ENCODE measurements at regions not wholly inside any gene's neighbourhood (a gene's known extent, or its start where the extent isn't known, plus 50 kb on each side); places are given as distances from the start of the nearest gene placed in this dataset.
"Not testable (repeated sequence)": the region's sequence is repeated elsewhere in the genome, so short reads cannot be mapped to it uniquely, and the experiment has no call there.

DNA sequence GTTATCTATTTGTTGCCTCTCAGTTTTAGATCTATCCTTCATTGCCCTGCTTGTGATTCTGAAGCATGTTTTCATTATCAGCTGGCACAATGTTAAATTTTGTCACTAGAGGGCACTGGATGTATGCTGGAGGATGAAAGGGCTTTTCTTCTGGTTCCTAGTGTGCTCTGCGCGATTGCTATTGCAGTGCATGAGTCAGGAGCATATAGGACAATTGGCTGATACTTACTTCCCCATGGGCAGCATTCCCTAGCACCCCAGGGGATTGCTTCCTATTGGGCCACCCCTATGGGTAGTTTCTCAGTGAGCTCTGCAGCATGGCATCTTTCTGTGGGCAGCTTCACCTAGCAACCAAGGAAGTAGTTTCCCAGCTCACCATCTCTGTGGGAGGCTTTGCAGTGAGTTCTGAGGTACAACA, 280.3 kb upstream of the SYNCRIP start:
- DNase-seq = peak; percentile 71

DNA sequence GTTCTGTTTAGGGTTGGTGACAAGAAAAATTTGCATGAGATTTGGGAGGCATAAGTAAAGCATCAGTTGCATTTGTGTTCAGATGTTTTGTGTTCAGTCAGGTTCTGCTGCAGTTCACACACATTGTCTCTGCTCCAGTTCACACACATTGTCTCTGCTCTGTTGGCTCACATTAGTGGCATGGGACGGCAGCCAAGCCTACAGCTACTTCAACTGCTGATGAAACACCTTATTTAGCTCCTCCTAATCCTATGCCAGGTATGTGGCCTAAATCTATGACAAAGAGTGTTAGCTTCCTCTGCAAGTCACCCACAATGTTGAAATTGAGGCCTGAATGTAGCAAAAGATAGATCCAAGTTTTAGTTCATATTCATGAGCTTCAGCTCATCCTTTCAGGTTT, 278.1 kb upstream of the SYNCRIP start:
- no peak for DNase-seq

DNA sequence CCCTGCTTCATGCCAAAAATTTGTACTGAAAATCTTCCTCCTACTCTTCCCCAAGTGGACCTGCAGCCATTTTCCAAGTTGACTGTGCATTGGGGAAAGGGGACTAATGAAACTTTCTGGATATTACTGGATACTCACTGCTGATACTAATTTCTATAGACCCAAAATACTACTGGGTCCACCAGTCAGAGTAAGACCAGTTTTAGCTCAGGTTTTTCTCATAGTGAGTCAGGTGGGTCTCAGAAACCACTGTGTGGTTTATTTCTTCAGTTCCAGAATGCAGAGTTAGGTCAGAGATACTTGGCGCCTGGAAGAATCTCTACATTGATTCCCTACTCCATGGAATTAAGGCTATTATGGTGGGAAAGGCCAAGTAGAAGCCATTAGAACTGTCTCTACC, 274.8 kb upstream of the SYNCRIP start:
- DNase-seq = no peak

- no peak for DNase-seq
Observed at GRCh38 chr6:85913001-85913400, 270.3 kb upstream of the SYNCRIP start.

GRCh38 chr6:85912582-85912981, 269.9 kb upstream of the SYNCRIP start:
- no peak for DNase-seq

GRCh38 chr6:85911067-85911466, 268.4 kb upstream of the SYNCRIP start:
- no peak for DNase-seq

- not testable (repeated sequence) for DNase-seq
Observed at GRCh38 chr6:85908120-85908519, 265.4 kb upstream of the SYNCRIP start.

DNA sequence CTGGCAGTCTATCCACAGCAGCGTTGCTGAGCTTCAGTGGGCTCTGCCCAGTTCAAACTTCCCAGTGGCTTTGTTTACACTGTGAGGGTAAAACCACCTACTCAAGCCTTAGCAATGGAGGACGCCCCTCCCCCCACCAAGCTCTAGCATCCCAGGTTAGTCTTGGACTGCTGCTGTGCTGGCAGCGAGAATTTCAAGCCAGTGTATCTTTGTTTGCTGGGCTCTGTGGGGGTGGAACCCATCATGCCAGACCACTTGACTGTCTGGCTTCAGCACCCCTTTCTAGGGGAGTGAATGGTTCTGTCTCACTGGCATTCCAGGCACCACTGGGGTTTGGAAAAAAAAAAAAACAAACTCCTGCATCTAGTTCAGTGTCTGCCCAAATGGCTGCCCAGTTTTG, 249.7 kb upstream of the SYNCRIP start:
- DNase-seq = no peak

GRCh38 chr6:85887461-85887860, 244.8 kb upstream of the SYNCRIP start:
- DNase-seq = no peak

DNA sequence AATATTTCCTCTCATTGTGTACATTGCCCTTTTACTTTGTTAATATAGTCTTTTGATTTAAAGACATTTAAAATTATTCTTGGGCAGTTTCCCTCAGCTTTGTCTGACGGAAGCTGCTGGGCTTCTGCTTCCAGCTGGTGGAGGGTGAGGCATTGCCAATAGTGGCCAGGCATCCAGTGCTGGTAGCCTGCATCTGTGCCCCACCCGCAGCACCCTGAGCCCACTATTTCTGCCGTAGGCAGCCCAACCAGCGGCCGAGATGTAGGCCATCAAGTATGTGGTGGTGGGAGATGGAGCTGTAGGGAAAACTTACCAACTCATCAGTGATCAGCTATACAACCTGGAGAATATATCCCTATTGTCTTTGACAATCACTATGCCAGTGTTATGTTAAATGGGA, 226.0 kb upstream of the SYNCRIP start:
- no peak for DNase-seq

GRCh38 chr6:85867595-85867994, 224.9 kb upstream of the SYNCRIP start:
- no peak for DNase-seq

DNA sequence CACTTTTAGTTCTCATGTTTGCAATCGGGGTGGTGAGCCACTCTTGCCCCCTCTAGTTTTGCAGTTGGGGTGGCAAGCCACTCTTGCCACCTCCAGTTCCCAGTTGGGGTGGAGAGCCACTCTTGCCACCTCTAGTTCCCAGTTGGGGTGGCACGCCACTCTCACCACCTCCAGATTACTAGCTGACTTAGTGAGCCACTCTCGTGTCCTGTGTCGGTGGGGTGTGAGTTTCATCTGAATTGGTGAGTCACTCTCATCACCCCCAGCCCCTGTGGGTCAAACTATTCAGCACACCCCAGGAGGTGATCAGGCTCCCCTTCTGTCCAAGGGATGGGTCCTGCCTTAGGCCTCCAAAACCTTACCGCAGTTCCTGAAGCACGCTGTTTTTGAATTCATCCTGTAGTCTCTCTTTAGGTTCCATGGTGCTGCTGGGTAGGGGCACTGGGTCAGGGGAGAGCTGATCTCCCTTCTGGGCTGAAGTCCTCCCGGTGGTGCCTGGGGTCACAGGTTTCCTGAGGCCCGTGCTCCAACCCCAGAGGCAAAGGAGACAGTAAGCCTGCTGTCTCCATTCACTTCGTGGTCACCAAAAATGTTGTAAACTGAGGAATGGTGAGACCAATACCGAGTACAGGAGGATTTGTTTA, 224.2 kb upstream of the SYNCRIP start:
- no peak for DNase-seq

GRCh38 chr6:85866370-85866730, 223.7 kb upstream of the SYNCRIP start:
- DNase-seq = no peak

GRCh38 chr6:85865420-85866369, 223.0 kb upstream of the SYNCRIP start:
- DNase-seq = no peak

DNA sequence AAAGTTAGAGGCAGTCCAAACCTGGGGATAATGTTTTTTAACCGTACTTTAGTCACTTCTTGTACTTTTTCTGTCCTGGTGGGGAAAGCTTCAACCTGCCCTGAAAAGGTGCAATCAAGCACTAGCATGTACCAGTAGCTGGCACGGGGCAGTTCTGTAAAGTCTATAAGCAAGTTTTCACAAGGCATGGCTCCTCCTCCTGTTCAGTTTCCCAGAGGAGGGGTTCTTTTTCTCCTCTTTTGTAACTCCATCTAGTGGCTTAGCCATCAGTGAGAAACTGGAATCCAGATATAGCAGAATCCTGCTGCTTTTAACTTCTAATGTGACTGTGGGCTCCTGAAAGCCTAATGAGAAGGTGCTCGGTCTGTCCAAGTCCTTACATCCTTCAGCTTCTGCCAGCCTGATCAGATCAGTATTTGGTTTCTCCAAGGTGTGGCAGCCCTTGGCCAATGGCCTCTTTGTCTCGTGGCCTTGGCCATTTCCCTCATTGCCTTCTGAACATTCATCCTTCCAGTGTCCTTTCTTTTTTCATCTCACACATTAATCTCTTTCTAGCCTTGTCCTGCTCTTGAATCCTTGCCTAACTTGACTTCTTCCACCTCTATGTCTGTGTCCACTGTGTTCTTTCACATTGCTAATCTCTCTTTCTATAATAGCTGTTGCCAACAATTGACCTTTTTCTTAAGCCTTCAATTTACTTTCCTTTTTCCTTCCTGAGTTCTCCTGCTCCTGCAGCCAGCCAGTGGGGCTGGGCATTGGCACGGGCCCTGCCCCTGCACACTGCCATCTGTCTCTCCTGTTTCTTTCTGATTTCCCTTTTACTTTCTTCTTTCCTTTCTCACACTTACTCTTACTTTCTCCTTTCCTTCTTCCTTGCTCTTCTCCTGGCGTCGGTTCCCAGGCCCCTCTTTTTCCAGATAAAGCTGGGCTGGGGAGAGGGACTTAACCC, 222.0 kb upstream of the SYNCRIP start:
- no peak for DNase-seq

GRCh38 chr6:85856235-85856634, 213.5 kb upstream of the SYNCRIP start:
- no peak for DNase-seq

DNA sequence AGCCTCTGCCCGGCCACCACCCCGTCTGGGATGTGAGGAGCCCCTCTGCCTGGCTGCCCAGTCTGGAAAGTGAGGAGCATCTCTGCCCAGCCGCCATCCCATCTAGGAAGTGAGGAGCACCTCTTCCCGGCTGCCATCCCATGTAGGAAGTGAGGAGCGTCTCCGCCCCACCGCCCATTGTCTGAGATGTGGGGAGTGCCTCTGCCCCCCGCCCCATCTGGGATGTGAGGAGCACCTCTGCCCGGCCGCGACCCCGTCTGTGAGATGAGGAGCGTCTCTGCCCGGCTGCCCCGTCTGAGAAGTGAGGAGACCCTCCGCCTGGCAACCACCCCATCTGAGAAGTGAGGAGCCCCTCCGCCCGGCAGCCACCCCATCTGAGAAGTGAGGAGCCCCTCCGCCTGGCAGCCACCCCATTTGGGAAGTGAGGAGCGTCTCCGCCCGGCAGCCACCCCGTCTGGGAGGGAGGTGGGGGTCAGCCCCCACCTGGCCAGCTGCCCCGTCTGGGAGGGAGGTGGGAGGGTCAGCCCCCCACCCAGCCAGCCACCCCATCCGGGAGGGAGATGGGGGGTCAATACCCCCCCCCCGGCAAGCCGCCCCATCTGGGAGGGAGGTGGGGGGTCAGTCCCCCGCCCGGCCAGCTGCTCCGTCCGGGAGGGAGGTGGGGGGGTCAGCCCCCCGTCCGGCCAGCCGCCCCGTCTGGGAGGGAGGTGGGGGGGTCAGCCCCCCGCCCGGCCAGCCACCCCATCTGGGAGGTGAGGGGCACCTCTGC, 195.8 kb upstream of the SYNCRIP start:
- DNase-seq = not testable (repeated sequence)

- DNase-seq = no peak
Observed at GRCh38 chr6:85828973-85829372, 186.3 kb upstream of the SYNCRIP start.

GRCh38 chr6:85826997-85827396, 184.3 kb upstream of the SYNCRIP start:
- DNase-seq = no peak

- no peak for DNase-seq
Observed at GRCh38 chr6:85824329-85824728, 181.6 kb upstream of the SYNCRIP start.

DNA sequence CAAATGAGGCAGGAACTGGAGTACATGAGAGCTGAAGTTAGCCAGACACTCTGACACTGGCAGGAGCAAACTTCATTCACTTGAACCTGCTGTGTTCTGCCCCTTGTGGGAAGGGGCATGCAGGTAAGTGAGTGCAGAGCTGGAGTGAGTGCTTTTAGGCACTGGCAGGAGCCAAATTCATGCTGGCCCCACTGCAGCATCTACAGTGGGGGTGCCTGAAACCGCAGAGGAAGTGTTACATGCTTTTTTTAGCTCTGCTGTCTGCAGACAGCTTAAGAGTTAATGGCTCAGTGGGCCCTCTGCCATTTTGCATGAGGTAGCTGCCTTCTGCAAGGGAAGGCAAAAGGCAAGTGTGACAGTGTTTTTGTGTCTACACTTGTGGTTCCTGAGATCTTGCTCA, 167.9 kb upstream of the SYNCRIP start:
- no peak for DNase-seq

DNA sequence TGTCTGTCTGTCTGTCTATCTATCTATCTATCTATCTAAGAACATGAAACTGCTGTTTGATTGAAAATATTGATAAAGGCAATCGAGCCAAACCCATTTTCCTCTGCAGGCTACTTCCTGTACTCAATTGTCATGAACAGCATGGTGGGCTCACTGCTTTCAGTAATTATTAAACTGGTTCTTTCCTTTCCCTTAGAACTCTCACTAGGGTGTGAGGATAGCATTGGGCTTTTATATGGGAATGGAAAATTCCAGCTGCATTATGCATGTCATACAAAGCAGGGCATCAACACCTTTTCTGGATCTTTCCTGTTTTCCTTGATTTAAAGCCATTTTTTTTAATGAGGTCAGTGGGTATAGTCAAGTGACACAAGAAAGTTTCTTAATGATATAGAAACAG, 161.0 kb upstream of the SYNCRIP start:
- DNase-seq = no peak

Data from NCI-H82 (cell line).